Neural cell (in vitro differentiated cells): ENCODE measurements at regions not wholly inside any gene's neighbourhood (a gene's known extent, or its start where the extent isn't known, plus 50 kb on each side); places are given as distances from the start of the nearest gene placed in this dataset.

Source experiments
- H2AFZ ChIP-seq: fragments of 200-600, 300-800 bp; sonication (generic), shearing (Covaris generic); 2 replicates; pipeline ENCODE4 v1.6.0; 2014; ENCODE audit warnings: low read depth, mild to moderate bottlenecking, antibody characterized with exemption, low read length, moderate library complexity
- H3F3A ChIP-seq: fragments of 200-600 bp; shearing (Covaris generic); 2 replicates; pipeline ENCODE4 v1.6.1; 2016; ENCODE audit warnings: mild to moderate bottlenecking, moderate library complexity, mixed read lengths, antibody characterized with exemption, low read length; ENCODE audit not compliant: insufficient read depth, poor library complexity, severe bottlenecking
- H3K27ac ChIP-seq: fragments of 200-600, 300-800 bp; sonication (generic), shearing (Covaris generic); 2 replicates; pipeline ENCODE4 v1.5.1; 2014; ENCODE audit warnings: mild to moderate bottlenecking, low read length, moderate library complexity
- H3K27me3 ChIP-seq: fragments of 300-800, 200-600 bp; sonication (generic), shearing (Covaris generic); 2 replicates; pipeline ENCODE4 v1.6.0; 2014; ENCODE audit warnings: mild to moderate bottlenecking, low read depth, low read length, moderate library complexity; ENCODE audit not compliant: insufficient read depth
- H3K36me3 ChIP-seq: fragments of 300-800, 200-600 bp; sonication (generic), shearing (Covaris generic); 2 replicates; pipeline ENCODE4 v1.5.1; 2014; ENCODE audit warnings: mild to moderate bottlenecking, antibody characterized with exemption, low read length, moderate library complexity; ENCODE audit not compliant: insufficient read depth
- H3K4me2 ChIP-seq: fragments of 300-800, 200-600 bp; sonication (generic), shearing (Covaris generic); 2 replicates; pipeline ENCODE4 v1.6.0; 2014; ENCODE audit warnings: mild to moderate bottlenecking, low read length
- H3K4me3 ChIP-seq: fragments of 300-800, 200-600 bp; sonication (generic), shearing (Covaris generic); 2 replicates; pipeline ENCODE4 v1.5.1; 2014; ENCODE audit warnings: mild to moderate bottlenecking, low read length, moderate library complexity
- H3K79me2 ChIP-seq: fragments of 200-600 bp; shearing (Covaris generic); replicated peaks from 2 replicates; pipeline ENCODE4 v1.6.0; 2014; ENCODE audit warnings: mild to moderate bottlenecking, low read length, moderate library complexity; ENCODE audit not compliant: insufficient read depth
- H3K9ac ChIP-seq: fragments of 300-800, 200-600 bp; sonication (generic), shearing (Covaris generic); 2 replicates; pipeline ENCODE4 v1.6.1; 2016; ENCODE audit warnings: mild to moderate bottlenecking, low read length, mixed read lengths
- H3K9me2 ChIP-seq: fragments of 200-600 bp; shearing (Covaris generic); 2 replicates; pipeline ENCODE4 v1.6.1; 2016; ENCODE audit warnings: mild to moderate bottlenecking, low read length, mixed read lengths; ENCODE audit not compliant: insufficient read depth
- H3K9me3 ChIP-seq: fragments of 200-600, 300-800 bp; sonication (generic), shearing (Covaris generic); 2 replicates; pipeline ENCODE4 v1.6.1; 2016; ENCODE audit warnings: mild to moderate bottlenecking, mixed run types, low read length, moderate library complexity, mixed read lengths
- H4K20me1 ChIP-seq: fragments of 200-600 bp; shearing (Covaris generic); 2 replicates; pipeline ENCODE4 v1.6.1; 2016; ENCODE audit warnings: mild to moderate bottlenecking, mixed run types; ENCODE audit not compliant: insufficient read depth
- CTCF ChIP-seq: fragments of 450-650 bp; IDR thresholded peaks from 2 replicates; pipeline ENCODE4 v1.5.1; 2014; ENCODE audit warnings: antibody characterized with exemption, mild to moderate bottlenecking, moderate library complexity; ENCODE audit not compliant: poor library complexity, severe bottlenecking
- EP300 ChIP-seq: fragments of 450-650 bp; conservative IDR thresholded peaks from 2 replicates; pipeline ENCODE4 v1.6.1; 2014; ENCODE audit warnings: antibody characterized with exemption, mild to moderate bottlenecking, moderate library complexity; ENCODE audit not compliant: poor library complexity, severe bottlenecking
- EZH2 ChIP-seq: fragments of 200-600, 300-800 bp; shearing (Covaris generic), sonication (generic); IDR thresholded peaks from 2 replicates; pipeline ENCODE4 v1.6.1; 2014; ENCODE audit warnings: antibody characterized with exemption, low read length, borderline replicate concordance, mild to moderate bottlenecking; ENCODE audit not compliant: insufficient read depth, poor library complexity, severe bottlenecking
- MXI1 ChIP-seq: fragments of 450-650 bp; conservative IDR thresholded peaks from 2 replicates; pipeline ENCODE4 v1.6.1; 2014; ENCODE audit warnings: antibody characterized with exemption, mild to moderate bottlenecking; ENCODE audit not compliant: poor library complexity, severe bottlenecking
- POLR2AphosphoS5 ChIP-seq: IDR thresholded peaks from 2 replicates; pipeline ENCODE4 v1.6.1; 2012
- RAD21 ChIP-seq: fragments of 450-650 bp; conservative IDR thresholded peaks from 2 replicates; pipeline ENCODE4 v1.6.1; 2014; ENCODE audit warnings: antibody characterized with exemption, mild to moderate bottlenecking, moderate library complexity
- SMC3 ChIP-seq: fragments of 450-650 bp; conservative IDR thresholded peaks from 2 replicates; pipeline ENCODE4 v1.6.1; 2014; ENCODE audit warnings: antibody characterized with exemption, mild to moderate bottlenecking, moderate library complexity; ENCODE audit not compliant: poor library complexity
- TAF1 ChIP-seq: IDR thresholded peaks from 2 replicates; pipeline ENCODE4 v1.6.1; 2012; ENCODE audit warnings: low read depth
- TF ChIP-seq, protein P1 (sequence below): IDR thresholded peaks from 2 replicates; pipeline ENCODE4 v1.6.1; 2012; ENCODE audit warnings: borderline replicate concordance

GRCh38 chr20:40961176-40961575 is 67.4 kb upstream of the TOP1 start:
- H3K36me3 ChIP-seq: no peaks in the 10 kb centered on the region
- H3K4me3 ChIP-seq: no peak overlapping the region
- no peaks in the 10 kb centered on the region for H3K27me3 ChIP-seq
- no peak overlapping the region for H3K4me2 ChIP-seq
- no peak overlapping the region for H3K9ac ChIP-seq
- H3K9me2 ChIP-seq: no peaks in the 10 kb centered on the region
- TF ChIP-seq SMC3 (no peak), MXI1 (no peak), EP300 (no peak), CTCF (no peak), TAF1 (no peak), EZH2 (no peak), POLR2AphosphoS5 (no peak), RAD21 (no peak)
- TF ChIP-seq, protein P1, sequence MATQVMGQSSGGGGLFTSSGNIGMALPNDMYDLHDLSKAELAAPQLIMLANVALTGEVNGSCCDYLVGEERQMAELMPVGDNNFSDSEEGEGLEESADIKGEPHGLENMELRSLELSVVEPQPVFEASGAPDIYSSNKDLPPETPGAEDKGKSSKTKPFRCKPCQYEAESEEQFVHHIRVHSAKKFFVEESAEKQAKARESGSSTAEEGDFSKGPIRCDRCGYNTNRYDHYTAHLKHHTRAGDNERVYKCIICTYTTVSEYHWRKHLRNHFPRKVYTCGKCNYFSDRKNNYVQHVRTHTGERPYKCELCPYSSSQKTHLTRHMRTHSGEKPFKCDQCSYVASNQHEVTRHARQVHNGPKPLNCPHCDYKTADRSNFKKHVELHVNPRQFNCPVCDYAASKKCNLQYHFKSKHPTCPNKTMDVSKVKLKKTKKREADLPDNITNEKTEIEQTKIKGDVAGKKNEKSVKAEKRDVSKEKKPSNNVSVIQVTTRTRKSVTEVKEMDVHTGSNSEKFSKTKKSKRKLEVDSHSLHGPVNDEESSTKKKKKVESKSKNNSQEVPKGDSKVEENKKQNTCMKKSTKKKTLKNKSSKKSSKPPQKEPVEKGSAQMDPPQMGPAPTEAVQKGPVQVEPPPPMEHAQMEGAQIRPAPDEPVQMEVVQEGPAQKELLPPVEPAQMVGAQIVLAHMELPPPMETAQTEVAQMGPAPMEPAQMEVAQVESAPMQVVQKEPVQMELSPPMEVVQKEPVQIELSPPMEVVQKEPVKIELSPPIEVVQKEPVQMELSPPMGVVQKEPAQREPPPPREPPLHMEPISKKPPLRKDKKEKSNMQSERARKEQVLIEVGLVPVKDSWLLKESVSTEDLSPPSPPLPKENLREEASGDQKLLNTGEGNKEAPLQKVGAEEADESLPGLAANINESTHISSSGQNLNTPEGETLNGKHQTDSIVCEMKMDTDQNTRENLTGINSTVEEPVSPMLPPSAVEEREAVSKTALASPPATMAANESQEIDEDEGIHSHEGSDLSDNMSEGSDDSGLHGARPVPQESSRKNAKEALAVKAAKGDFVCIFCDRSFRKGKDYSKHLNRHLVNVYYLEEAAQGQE: no peak
- H3K79me2 ChIP-seq: no peaks in the 10 kb centered on the region
- no peaks in the 10 kb centered on the region for H3F3A ChIP-seq
- H3K27ac ChIP-seq: no peak overlapping the region
- H3K9me3 ChIP-seq: no peaks in the 10 kb centered on the region
- no peaks in the 10 kb centered on the region for H4K20me1 ChIP-seq
- H2AFZ ChIP-seq: no peak overlapping the region

DNA sequence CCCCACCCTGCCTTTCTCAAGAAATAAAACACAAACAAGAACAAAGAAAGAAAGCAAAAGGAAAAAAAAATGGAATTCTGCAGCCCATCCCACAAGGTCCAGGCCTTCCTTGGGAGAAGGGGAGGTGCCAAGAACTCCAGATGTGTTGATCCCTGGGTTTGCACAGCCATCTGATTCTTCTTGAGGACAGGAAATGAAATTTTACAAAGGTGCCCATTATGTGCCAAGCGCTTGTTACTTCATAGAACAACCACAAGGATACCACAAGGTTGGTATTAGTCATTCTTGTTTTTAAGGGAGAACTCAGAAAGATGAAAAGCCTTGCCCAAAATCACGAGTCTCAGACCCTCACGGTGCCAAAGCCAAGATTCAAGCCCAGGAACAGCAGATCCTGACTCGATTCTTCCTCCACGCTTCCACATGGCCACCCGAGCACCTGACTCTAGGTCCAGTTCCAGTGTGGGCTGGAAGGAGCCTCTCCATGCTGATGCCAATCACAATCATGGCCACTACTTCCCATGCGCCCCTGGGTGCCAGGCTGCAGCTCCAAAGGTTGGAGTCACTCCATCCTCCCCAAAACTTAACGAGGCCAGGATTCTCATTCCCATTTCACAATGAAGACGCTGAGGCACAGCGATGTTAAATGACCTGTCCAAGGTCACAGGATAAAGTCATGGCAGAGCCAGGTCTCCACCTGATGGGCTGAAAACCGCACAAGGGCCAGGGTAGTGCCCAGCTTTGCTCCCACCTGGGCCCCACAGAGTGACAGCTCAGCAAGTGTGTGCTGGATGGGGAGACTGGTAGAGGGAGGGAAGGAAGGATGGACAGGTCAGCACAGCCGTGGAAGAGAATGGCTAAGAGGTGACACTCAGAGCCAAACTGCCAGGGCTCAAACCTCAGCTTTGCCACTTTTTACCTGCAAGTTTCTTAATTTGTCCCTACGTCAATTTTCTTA is 66.7 kb upstream of the TOP1 start:
- H3K4me3 ChIP-seq: no peak overlapping the region
- H3K27me3 ChIP-seq: no peaks in the 10 kb centered on the region
- no peak overlapping the region for H3K27ac ChIP-seq
- no peaks in the 10 kb centered on the region for H3K9me3 ChIP-seq
- H4K20me1 ChIP-seq: no peaks in the 10 kb centered on the region
- no peak overlapping the region for H3K9ac ChIP-seq
- no peak overlapping the region for H2AFZ ChIP-seq
- H3K4me2 ChIP-seq: no peak overlapping the region
- H3F3A ChIP-seq: no peaks in the 10 kb centered on the region
- TF ChIP-seq SMC3 (no peak), TAF1 (no peak), RAD21 (no peak)
- H3K79me2 ChIP-seq: no peaks in the 10 kb centered on the region
- no peaks in the 10 kb centered on the region for H3K9me2 ChIP-seq
- no peaks in the 10 kb centered on the region for H3K36me3 ChIP-seq
